WTC11 (cell line): ENCODE measurements at regions not wholly inside any gene's neighbourhood (a gene's known extent, or its start where the extent isn't known, plus 50 kb on each side); places are given as distances from the start of the nearest gene placed in this dataset.
"Not testable (repeated sequence)": the region's sequence is repeated elsewhere in the genome, so short reads cannot be mapped to it uniquely, and the experiment has no call there.

Source experiments
- ATAC-seq: fragments of 200-7000 bp; cut with Tn5 transposase; 2 replicates; pipeline ENCODE4 v1.10.0; 2021; ENCODE audit warnings: mild to moderate bottlenecking, moderate library complexity
- CTCF ChIA-PET: fragments of 300-600 bp; sonication (Branson Sonifier 250); formaldehyde crosslinking; loops from one replicate; lab custom pipeline; 2021; ENCODE audit warnings: antibody characterized with exemption; lab: Charles Lee
- POLR2A ChIA-PET: fragments of 350-600 bp; sonication (Branson Sonifier 250); formaldehyde crosslinking; loops from one replicate; lab custom pipeline; 2021; ENCODE audit warnings: antibody characterized with exemption; lab: Charles Lee
- DNase-seq: peaks from one replicate; pipeline ENCODE4 v3.0.0; 2021; ENCODE audit warnings: low spot score
- H3K27ac Mint-ChIP-seq: 2 replicates; pipeline ENCODE4 v1.8.0; 2021; ENCODE audit warnings: mixed read lengths
- H3K27me3 Mint-ChIP-seq: 2 replicates; pipeline ENCODE4 v1.8.0; 2021; ENCODE audit warnings: low read depth, mild to moderate bottlenecking, moderate library complexity, mixed read lengths
- H3K36me3 Mint-ChIP-seq: 2 replicates; pipeline ENCODE4 v1.8.0; 2021; ENCODE audit warnings: mixed read lengths
- H3K4me1 Mint-ChIP-seq: 2 replicates; pipeline ENCODE4 v1.8.0; 2022; ENCODE audit warnings: mixed read lengths
- H3K4me3 Mint-ChIP-seq: 2 replicates; pipeline ENCODE4 v1.8.0; 2021; ENCODE audit warnings: mild to moderate bottlenecking, moderate library complexity, mixed read lengths
- H3K9me3 Mint-ChIP-seq: 2 replicates; pipeline ENCODE4 v1.8.0; 2021; ENCODE audit warnings: mixed read lengths
- ELF4 ChIP-seq: sonication (generic); formaldehyde crosslinking; IDR thresholded peaks from 2 replicates; pipeline ENCODE4 v1.8.1; 2022; ENCODE audit warnings: low read depth, mild to moderate bottlenecking, moderate library complexity, missing genetic modification reagents
- SMAD4 ChIP-seq: sonication (generic); formaldehyde crosslinking; IDR thresholded peaks from 2 replicates; pipeline ENCODE4 v1.8.0; 2022; ENCODE audit warnings: mild to moderate bottlenecking, missing genetic modification reagents
- SOX15 ChIP-seq: fragments of 250-450 bp; sonication (Bioruptor Pico); IDR thresholded peaks from 2 replicates; pipeline ENCODE4 v1.9.0; 2021; ENCODE audit warnings: mild to moderate bottlenecking
- TEAD1 ChIP-seq: sonication (generic); formaldehyde crosslinking; IDR thresholded peaks from 2 replicates; pipeline ENCODE4 v1.8.0; 2022; ENCODE audit warnings: mild to moderate bottlenecking, missing genetic modification reagents
- ZNF263 ChIP-seq: sonication (generic); formaldehyde crosslinking; IDR thresholded peaks from 2 replicates; pipeline ENCODE4 v1.8.1; 2022; ENCODE audit warnings: low read depth, mild to moderate bottlenecking, moderate library complexity, missing genetic modification reagents
- TF ChIP-seq, protein P1 (sequence below): sonication (generic); formaldehyde crosslinking; IDR thresholded peaks from 2 replicates; pipeline ENCODE4 v1.8.1; 2022; ENCODE audit warnings: mild to moderate bottlenecking, missing genetic modification reagents, moderate library complexity, borderline replicate concordance
- TF ChIP-seq, protein P2 (sequence below): sonication (generic); formaldehyde crosslinking; IDR thresholded peaks from 2 replicates; pipeline ENCODE4 v1.8.1; 2023; ENCODE audit warnings: mild to moderate bottlenecking, missing genetic modification reagents, borderline replicate concordance
- TF ChIP-seq, protein P3 (sequence below): sonication (generic); formaldehyde crosslinking; IDR thresholded peaks from 2 replicates; pipeline ENCODE4 v1.8.1; 2023; ENCODE audit warnings: mild to moderate bottlenecking, missing genetic modification reagents, moderate library complexity
- TF ChIP-seq, protein P4 (sequence below): sonication (generic); formaldehyde crosslinking; IDR thresholded peaks from 2 replicates; pipeline ENCODE4 v1.8.0; 2022; ENCODE audit warnings: mild to moderate bottlenecking, missing genetic modification reagents
- TF ChIP-seq, protein P5 (sequence below): sonication (generic); formaldehyde crosslinking; IDR thresholded peaks from 2 replicates; pipeline ENCODE4 v1.8.0; 2022; ENCODE audit warnings: mild to moderate bottlenecking, missing genetic modification reagents

DNA sequence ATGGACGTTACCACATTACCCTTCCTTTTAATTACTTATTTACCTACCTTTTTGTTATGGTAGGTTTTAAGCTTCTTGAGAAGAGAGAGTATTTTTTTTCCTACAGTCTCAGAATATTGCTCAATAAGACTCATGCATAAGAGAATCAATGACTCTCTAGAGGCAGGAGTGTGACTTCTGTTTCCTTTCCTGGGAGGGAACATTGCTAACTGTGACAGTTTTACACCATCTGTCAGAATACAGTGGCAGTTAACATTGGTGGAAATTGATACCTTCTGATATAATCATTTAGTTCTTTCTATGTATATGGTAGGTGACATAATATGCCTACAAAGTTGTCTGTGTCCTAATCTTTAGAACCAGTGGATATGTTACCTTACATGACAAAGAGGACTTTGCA, 348.7 kb upstream of the POT1 start:
- Mint-ChIP-seq H3K4me1 (peaks cover 22% of the 10 kb centered on the region), H3K27ac (no peak overlapping the region), H3K36me3 (peaks cover 18% of the 10 kb centered on the region), H3K27me3 (no peaks in the 10 kb centered on the region)
- ATAC-seq, result no peak
- TF ChIP-seq, protein P1, sequence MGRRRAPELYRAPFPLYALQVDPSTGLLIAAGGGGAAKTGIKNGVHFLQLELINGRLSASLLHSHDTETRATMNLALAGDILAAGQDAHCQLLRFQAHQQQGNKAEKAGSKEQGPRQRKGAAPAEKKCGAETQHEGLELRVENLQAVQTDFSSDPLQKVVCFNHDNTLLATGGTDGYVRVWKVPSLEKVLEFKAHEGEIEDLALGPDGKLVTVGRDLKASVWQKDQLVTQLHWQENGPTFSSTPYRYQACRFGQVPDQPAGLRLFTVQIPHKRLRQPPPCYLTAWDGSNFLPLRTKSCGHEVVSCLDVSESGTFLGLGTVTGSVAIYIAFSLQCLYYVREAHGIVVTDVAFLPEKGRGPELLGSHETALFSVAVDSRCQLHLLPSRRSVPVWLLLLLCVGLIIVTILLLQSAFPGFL (CRISPR knock-in tag), result no peak
- TF ChIP-seq ELF4 (CRISPR knock-in tag) (no peak), SOX15 (CRISPR knock-in tag) (no peak), ZNF263 (CRISPR knock-in tag) (no peak), SMAD4 (CRISPR knock-in tag) (no peak)
- TF ChIP-seq, all 79 proteins: peak for 0
- DNase-seq, result no peak
- Mint-ChIP-seq H3K4me3 (no peak overlapping the region), H3K9me3 (peaks cover 39% of the 10 kb centered on the region)
- CTCF ChIA-PET, result no interaction called here
- POLR2A ChIA-PET, result no interaction called here

DNA sequence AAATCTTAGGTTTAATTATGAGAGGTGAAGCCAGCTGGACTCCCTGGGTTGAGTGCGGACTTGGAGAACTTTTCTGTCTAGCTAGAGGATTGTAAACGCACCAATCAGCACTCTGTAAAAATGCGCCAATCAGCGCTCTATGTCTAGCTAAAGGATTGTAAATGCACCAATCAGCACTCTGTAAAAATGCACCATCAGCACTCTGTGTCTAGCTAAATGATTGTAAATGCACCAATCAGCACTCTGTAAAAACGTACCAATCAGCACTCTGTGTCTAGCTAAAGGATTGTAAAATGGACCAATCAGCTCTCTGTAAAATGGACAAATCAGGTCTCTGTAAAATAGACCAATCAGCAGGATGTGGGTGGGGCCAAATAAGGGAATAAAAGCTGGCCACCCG, 345.1 kb upstream of the POT1 start:
- Mint-ChIP-seq H3K4me1 (peaks cover 15% of the 10 kb centered on the region), H3K36me3 (peaks cover 18% of the 10 kb centered on the region), H3K9me3 (peaks cover 39% of the 10 kb centered on the region)
- H3K27me3 Mint-ChIP-seq, POLR2A ChIA-PET, DNase-seq, H3K4me3 Mint-ChIP-seq, CTCF ChIA-PET, H3K27ac Mint-ChIP-seq, ATAC-seq: not testable (repeated sequence)

DNA sequence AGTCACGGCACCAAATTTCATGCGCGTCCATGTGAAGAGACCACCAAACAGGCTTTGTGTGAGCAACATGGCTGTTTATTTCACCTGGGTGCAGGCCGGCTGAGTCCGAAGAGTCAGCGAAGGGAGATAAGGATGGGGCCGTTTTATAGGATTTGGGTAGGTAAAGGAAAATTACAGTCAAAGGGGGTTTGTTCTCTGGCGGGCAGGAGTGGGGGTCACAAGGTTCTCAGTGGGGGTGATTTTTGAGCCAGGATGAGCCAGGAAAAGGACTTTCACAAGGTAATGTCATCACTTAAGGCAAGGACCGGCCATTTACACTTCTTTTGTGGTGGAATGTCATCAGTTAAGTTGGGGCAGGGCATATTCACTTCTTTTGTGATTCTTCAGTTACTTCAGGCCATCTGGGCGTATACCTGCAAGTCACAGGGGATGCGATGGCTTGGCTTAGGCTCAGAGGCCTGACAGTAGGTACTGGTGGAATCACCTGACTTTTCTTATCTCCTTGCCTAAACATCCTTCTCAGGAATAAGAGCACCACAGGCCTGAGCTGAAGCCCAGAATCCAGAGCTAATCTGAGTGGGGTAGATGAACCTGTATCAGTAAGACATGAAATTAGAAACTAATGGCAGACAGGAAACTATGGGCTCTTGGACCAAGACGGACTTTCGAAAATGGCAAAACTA, 334.7 kb upstream of the POT1 start:
- H3K27me3 Mint-ChIP-seq, POLR2A ChIA-PET, H3K9me3 Mint-ChIP-seq: not testable (repeated sequence)
- DNase-seq (peak; percentile 12), ATAC-seq (peak; percentile 99)
- TF ChIP-seq TEAD1 (CRISPR knock-in tag), result peak; percentile 82; the same call in 1 of the 2 replicates
- TF ChIP-seq, protein P2, sequence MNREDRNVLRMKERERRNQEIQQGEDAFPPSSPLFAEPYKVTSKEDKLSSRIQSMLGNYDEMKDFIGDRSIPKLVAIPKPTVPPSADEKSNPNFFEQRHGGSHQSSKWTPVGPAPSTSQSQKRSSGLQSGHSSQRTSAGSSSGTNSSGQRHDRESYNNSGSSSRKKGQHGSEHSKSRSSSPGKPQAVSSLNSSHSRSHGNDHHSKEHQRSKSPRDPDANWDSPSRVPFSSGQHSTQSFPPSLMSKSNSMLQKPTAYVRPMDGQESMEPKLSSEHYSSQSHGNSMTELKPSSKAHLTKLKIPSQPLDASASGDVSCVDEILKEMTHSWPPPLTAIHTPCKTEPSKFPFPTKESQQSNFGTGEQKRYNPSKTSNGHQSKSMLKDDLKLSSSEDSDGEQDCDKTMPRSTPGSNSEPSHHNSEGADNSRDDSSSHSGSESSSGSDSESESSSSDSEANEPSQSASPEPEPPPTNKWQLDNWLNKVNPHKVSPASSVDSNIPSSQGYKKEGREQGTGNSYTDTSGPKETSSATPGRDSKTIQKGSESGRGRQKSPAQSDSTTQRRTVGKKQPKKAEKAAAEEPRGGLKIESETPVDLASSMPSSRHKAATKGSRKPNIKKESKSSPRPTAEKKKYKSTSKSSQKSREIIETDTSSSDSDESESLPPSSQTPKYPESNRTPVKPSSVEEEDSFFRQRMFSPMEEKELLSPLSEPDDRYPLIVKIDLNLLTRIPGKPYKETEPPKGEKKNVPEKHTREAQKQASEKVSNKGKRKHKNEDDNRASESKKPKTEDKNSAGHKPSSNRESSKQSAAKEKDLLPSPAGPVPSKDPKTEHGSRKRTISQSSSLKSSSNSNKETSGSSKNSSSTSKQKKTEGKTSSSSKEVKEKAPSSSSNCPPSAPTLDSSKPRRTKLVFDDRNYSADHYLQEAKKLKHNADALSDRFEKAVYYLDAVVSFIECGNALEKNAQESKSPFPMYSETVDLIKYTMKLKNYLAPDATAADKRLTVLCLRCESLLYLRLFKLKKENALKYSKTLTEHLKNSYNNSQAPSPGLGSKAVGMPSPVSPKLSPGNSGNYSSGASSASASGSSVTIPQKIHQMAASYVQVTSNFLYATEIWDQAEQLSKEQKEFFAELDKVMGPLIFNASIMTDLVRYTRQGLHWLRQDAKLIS (CRISPR knock-in tag), result peak; percentile 46; the same call in 1 of the 2 replicates
- TF ChIP-seq, protein P3, sequence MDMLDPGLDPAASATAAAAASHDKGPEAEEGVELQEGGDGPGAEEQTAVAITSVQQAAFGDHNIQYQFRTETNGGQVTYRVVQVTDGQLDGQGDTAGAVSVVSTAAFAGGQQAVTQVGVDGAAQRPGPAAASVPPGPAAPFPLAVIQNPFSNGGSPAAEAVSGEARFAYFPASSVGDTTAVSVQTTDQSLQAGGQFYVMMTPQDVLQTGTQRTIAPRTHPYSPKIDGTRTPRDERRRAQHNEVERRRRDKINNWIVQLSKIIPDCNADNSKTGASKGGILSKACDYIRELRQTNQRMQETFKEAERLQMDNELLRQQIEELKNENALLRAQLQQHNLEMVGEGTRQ (CRISPR knock-in tag), result peak; percentile 63
- TF ChIP-seq, protein P4, sequence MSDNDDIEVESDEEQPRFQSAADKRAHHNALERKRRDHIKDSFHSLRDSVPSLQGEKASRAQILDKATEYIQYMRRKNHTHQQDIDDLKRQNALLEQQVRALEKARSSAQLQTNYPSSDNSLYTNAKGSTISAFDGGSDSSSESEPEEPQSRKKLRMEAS, result 0 out of 2 replicates have a peak, but pooled peaks have one; percentile 36
- TF ChIP-seq, protein P5, sequence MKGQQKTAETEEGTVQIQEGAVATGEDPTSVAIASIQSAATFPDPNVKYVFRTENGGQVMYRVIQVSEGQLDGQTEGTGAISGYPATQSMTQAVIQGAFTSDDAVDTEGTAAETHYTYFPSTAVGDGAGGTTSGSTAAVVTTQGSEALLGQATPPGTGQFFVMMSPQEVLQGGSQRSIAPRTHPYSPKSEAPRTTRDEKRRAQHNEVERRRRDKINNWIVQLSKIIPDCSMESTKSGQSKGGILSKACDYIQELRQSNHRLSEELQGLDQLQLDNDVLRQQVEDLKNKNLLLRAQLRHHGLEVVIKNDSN (CRISPR knock-in tag), result peak; percentile 32; the same call in 1 of the 2 replicates
- Mint-ChIP-seq H3K36me3 (peaks cover 31% of the 10 kb centered on the region), H3K27ac (peak overlapping the region; percentile 96), H3K4me3 (peak overlapping the region; percentile 90), H3K4me1 (peaks cover 61% of the 10 kb centered on the region)
- CTCF ChIA-PET, result interaction anchor here (0.6 kb wide), 1 partner anchor 18 kb away, joined by 3 read pairs; no protein-coding TSS in a partner anchor
